H1 (cell line): ENCODE measurements at regions not wholly inside any gene's neighbourhood (a gene's known extent, or its start where the extent isn't known, plus 50 kb on each side); places are given as distances from the start of the nearest gene placed in this dataset.

ENCODE experiments used
- CEBPB ChIP-seq: IDR thresholded peaks from 2 replicates; pipeline ENCODE4 v1.6.1; 2012; ENCODE audit warnings: low read depth, low read length
- CTCF ChIP-seq, 3 experiments: IDR thresholded peaks; 1 replicate in 2 of 3; 2 replicates in 1 of 3; pipeline versions ENCODE4 v1.5.1 to v1.6.1; 2011; ENCODE audit warnings: low read length in 3 of 3, mild to moderate bottlenecking in 3 of 3, inconsistent platforms in 2 of 3, low read depth in 1 of 3, moderate library complexity in 1 of 3; ENCODE audit not compliant: insufficient read depth in 1 of 3; ENCODE audit errors: control extremely low read depth in 1 of 3
- EZH2 ChIP-seq: fragments of 200-600 bp; sonication (generic); IDR thresholded peaks from 2 replicates; pipeline ENCODE4 v1.7.1; 2012; ENCODE audit warnings: low read depth, mild to moderate bottlenecking, moderate library complexity, low read length, inconsistent platforms; ENCODE audit not compliant: severe bottlenecking
- GABPA ChIP-seq: IDR thresholded peaks from 2 replicates; pipeline ENCODE4 v1.6.1; 2011; ENCODE audit warnings: mild to moderate bottlenecking, low read length, moderate library complexity, borderline replicate concordance; ENCODE audit not compliant: insufficient read depth
- JUND ChIP-seq: IDR thresholded peaks from 2 replicates; pipeline ENCODE4 v1.6.1; 2011; ENCODE audit warnings: mild to moderate bottlenecking, improper control_type of control experiment, low read length
- KDM4A ChIP-seq: IDR thresholded peaks from one replicate; pipeline ENCODE4 v1.7.1; 2012; ENCODE audit warnings: low read depth, mild to moderate bottlenecking, moderate library complexity, low read length, inconsistent platforms; ENCODE audit not compliant: severe bottlenecking
- MAX ChIP-seq: IDR thresholded peaks from 2 replicates; pipeline ENCODE4 v1.6.1; 2012; ENCODE audit warnings: inconsistent platforms
- POLR2A ChIP-seq, 2 experiments: IDR thresholded peaks; 1 replicate in 1 of 2; 2 replicates in 1 of 2; pipeline ENCODE4 v1.6.1; 2011; ENCODE audit warnings: low read depth in 2 of 2, low read length in 2 of 2, mild to moderate bottlenecking in 2 of 2; ENCODE audit errors: control extremely low read depth in 1 of 2
- POLR2AphosphoS5 ChIP-seq: IDR thresholded peaks from 2 replicates; pipeline ENCODE4 v1.6.1; 2011; ENCODE audit warnings: low read depth, low read length
- RAD21 ChIP-seq, 2 experiments: IDR thresholded peaks in 1 of 2; conservative IDR thresholded peaks in 1 of 2; 2 replicates each; pipeline ENCODE4 v1.6.1; 2011; ENCODE audit warnings: low read depth in 2 of 2, low read length in 2 of 2, improper control_type of control experiment in 1 of 2, inconsistent platforms in 1 of 2, mild to moderate bottlenecking in 1 of 2, moderate library complexity in 1 of 2
- RXRA ChIP-seq: IDR thresholded peaks from 2 replicates; pipeline ENCODE4 v1.6.1; 2011; ENCODE audit warnings: low read depth, mild to moderate bottlenecking, low read length, moderate library complexity; ENCODE audit not compliant: insufficient read depth

GRCh38 chrX:47745416-47745815, 86.4 kb upstream of the UXT start:
- TF ChIP-seq CTCF (IDR thresholded peaks at IDR 0.05; ENCODE audit: control extremely low read depth in 1 of 3, insufficient read depth in 1 of 3, low read depth in 1 of 3, low read length in 3 of 3) (no peak), CEBPB (no peak), EZH2 (no peak), MAX (no peak), POLR2A (IDR thresholded peaks at IDR 0.05; ENCODE audit: control extremely low read depth in 1 of 2, low read depth in 2 of 2, low read length in 2 of 2) (no peak), KDM4A (no peak), RAD21 (IDR thresholded peaks at IDR 0.05 in 1 of 2, conservative IDR thresholded peaks at IDR 0.05 in 1 of 2; ENCODE audit: low read depth in 2 of 2, low read length in 2 of 2) (no peak), JUND (no peak), GABPA (no peak), RXRA (no peak), POLR2AphosphoS5 (no peak)
